NCI-H774 (cell line): ENCODE measurements at regions not wholly inside any gene's neighbourhood (a gene's known extent, or its start where the extent isn't known, plus 50 kb on each side); places are given as distances from the start of the nearest gene placed in this dataset.
"Not testable (repeated sequence)": the region's sequence is repeated elsewhere in the genome, so short reads cannot be mapped to it uniquely, and the experiment has no call there.

Experiments
- DNase-seq: peaks from one replicate; lab custom pipeline; 2025; lab: John Stamatoyannopoulos, UW

GRCh38 chr15:57881361-57881760 lies 174.8 kb downstream of the POLR2M start:
- no peak for DNase-seq

- no peak for DNase-seq
Observed at GRCh38 chr15:57881972-57882371, 175.5 kb downstream of the POLR2M start.

- no peak for DNase-seq
Observed at GRCh38 chr15:57883701-57884100, 177.2 kb downstream of the POLR2M start.

GRCh38 chr15:57884936-57885335 lies 178.4 kb downstream of the POLR2M start:
- DNase-seq, result no peak

- no peak for DNase-seq
Observed at GRCh38 chr15:57885435-57885834, 178.9 kb downstream of the POLR2M start.

GRCh38 chr15:57887825-57888224 lies 177.7 kb downstream of the ALDH1A2 start:
- DNase-seq, result no peak

GRCh38 chr15:57890351-57890750 lies 175.2 kb downstream of the ALDH1A2 start:
- DNase-seq, result no peak

- DNase-seq, result no peak
Observed at GRCh38 chr15:57890878-57891277, 174.6 kb downstream of the ALDH1A2 start.

- no peak for DNase-seq
Observed at GRCh38 chr15:57892181-57892580, 173.3 kb downstream of the ALDH1A2 start.

- no peak for DNase-seq
Observed at GRCh38 chr15:57893040-57893439, 172.5 kb downstream of the ALDH1A2 start.

- DNase-seq, result no peak
Observed at GRCh38 chr15:57895291-57895690, 170.2 kb downstream of the ALDH1A2 start.

GRCh38 chr15:57896114-57896513 lies 169.4 kb downstream of the ALDH1A2 start:
- DNase-seq, result no peak

GRCh38 chr15:57896899-57897298 lies 168.6 kb downstream of the ALDH1A2 start:
- not testable (repeated sequence) for DNase-seq

- no peak for DNase-seq
Observed at GRCh38 chr15:57897870-57898269, 167.6 kb downstream of the ALDH1A2 start.

GRCh38 chr15:57902155-57902554 lies 163.4 kb downstream of the ALDH1A2 start:
- DNase-seq, result no peak
